K562 (cell line): ENCODE measurements at regions not wholly inside any gene's neighbourhood (a gene's known extent, or its start where the extent isn't known, plus 50 kb on each side); places are given as distances from the start of the nearest gene placed in this dataset.

Source experiments
- BRCA1 ChIP-seq, 2 experiments: fragments of 450-650 bp in 1 of 2; sonication (generic) in 1 of 2; formaldehyde crosslinking in 1 of 2; IDR thresholded peaks; 2 replicates each; pipeline versions ENCODE4 v1.5.0 to v1.6.1; 2017 to 2020; ENCODE audit warnings: mild to moderate bottlenecking in 1 of 2, missing genetic modification reagents in 1 of 2
- HDAC1 ChIP-seq, 2 experiments: fragments of 450-650 bp; IDR thresholded peaks; 2 replicates each; pipeline ENCODE4 v1.6.1; 2016 to 2017; ENCODE audit warnings: inconsistent platforms in 1 of 2, mild to moderate bottlenecking in 1 of 2, moderate library complexity in 1 of 2
- TF ChIP-seq, protein P1 (sequence below), 2 experiments: IDR thresholded peaks; 2 replicates each; pipeline ENCODE4 v1.6.1; 2012; ENCODE audit warnings: improper control_type of control experiment in 2 of 2, low read depth in 2 of 2, low read length in 2 of 2, borderline replicate concordance in 1 of 2

DNA sequence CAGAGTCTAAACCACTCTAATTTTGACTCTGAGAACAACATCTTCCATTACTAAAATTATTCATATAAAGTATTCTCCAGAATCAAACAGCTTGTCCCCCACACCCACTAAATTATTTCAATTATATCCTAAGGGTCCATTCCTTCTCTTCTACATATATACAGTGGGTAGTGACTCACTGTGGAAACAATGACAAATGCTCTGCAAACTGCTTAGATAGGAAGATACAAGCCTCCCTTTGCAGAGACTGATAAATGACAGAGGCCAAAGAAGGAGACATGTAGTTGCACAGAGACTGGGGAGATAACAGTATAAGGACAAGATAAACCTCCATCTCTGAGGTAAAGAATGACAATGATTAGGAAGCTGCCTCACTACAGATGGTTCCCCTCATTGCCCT, 1087.4 kb downstream of the AGBL1 start:
- TF ChIP-seq HDAC1 (IDR thresholded peaks at IDR 0.05) (no peak), BRCA1 (IDR thresholded peaks at IDR 0.05) (no peak), BRCA1 (CRISPR knock-in tag; IDR thresholded peaks at IDR 0.05) (no peak)
- TF ChIP-seq, protein P1, sequence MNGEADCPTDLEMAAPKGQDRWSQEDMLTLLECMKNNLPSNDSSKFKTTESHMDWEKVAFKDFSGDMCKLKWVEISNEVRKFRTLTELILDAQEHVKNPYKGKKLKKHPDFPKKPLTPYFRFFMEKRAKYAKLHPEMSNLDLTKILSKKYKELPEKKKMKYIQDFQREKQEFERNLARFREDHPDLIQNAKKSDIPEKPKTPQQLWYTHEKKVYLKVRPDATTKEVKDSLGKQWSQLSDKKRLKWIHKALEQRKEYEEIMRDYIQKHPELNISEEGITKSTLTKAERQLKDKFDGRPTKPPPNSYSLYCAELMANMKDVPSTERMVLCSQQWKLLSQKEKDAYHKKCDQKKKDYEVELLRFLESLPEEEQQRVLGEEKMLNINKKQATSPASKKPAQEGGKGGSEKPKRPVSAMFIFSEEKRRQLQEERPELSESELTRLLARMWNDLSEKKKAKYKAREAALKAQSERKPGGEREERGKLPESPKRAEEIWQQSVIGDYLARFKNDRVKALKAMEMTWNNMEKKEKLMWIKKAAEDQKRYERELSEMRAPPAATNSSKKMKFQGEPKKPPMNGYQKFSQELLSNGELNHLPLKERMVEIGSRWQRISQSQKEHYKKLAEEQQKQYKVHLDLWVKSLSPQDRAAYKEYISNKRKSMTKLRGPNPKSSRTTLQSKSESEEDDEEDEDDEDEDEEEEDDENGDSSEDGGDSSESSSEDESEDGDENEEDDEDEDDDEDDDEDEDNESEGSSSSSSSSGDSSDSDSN (IDR thresholded peaks at IDR 0.05; ENCODE audit: borderline replicate concordance in 1 of 2, low read depth in 2 of 2, low read length in 2 of 2): no peak
